Type B pancreatic cell (in vitro differentiated cells): ENCODE measurements at regions not wholly inside any gene's neighbourhood (a gene's known extent, or its start where the extent isn't known, plus 50 kb on each side); places are given as distances from the start of the nearest gene placed in this dataset.
"Not testable (repeated sequence)": the region's sequence is repeated elsewhere in the genome, so short reads cannot be mapped to it uniquely, and the experiment has no call there.

Source experiments
- DNase-seq: peaks from one replicate; pipeline ENCODE4 v3.0.0; 2021; ENCODE audit warnings: mixed read lengths; ENCODE audit not compliant: unreplicated experiment; ENCODE audit errors: extremely low spot score
- H3K27ac Mint-ChIP-seq: 2 replicates; pipeline ENCODE4 v1.8.0; 2021; ENCODE audit warnings: mild to moderate bottlenecking, mixed read lengths
- H3K27me3 Mint-ChIP-seq: 2 replicates; pipeline ENCODE4 v1.8.0; 2021; ENCODE audit warnings: mixed read lengths
- H3K36me3 Mint-ChIP-seq: 2 replicates; pipeline ENCODE4 v1.8.0; 2021; ENCODE audit warnings: mixed read lengths
- H3K4me1 Mint-ChIP-seq: one replicate; pipeline ENCODE4 v1.8.0; 2021; ENCODE audit warnings: mixed read lengths; ENCODE audit not compliant: unreplicated experiment
- H3K4me3 Mint-ChIP-seq: 2 replicates; pipeline ENCODE4 v1.8.0; 2021; ENCODE audit warnings: mild to moderate bottlenecking, mixed read lengths
- H3K9me3 Mint-ChIP-seq: 2 replicates; pipeline ENCODE4 v1.8.0; 2021; ENCODE audit warnings: mixed read lengths
- CTCF ChIP-seq: fragments of 200-600 bp; sonication (generic); conservative IDR thresholded peaks from 2 replicates; pipeline ENCODE4 v1.5.0; 2021; ENCODE audit warnings: antibody characterized with exemption, mild to moderate bottlenecking

DNA sequence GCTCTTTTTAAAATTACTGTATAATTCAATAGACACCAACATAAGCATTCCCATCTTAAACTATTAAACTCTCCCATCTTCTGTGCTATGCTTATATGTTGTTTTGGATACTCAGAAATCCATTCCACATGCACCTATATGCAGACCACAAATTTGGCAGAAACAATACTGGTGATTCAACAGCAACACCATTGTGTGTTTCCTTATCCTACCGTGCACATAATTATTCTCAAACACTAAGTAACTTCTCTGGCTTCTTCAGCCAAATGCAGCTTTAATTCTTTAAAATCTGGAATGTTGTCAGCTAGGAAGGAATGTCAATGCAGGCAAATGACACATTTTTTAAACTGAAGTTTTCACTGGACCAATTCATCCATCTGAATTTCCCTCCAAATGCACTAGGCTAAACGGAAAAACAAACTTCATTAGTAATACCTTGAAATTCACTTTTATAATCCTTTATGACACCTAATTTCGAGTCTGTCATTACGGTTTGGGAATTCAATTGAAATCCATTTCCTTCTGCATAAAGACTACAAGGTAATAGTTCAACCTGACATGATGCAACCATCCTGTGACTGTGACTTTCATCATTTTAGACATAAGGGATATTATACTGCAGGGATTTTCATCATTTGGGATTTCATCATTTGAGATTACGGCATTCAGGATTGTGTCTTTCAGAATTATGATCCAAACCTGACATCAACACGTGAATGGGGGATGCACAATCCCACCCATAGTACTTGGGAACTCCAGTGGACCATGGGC lies 308.5 kb downstream of the LTN1 start:
- Mint-ChIP-seq H3K27me3 (peaks cover 3% of the 10 kb centered on the region), H3K9me3 (no peaks in the 10 kb centered on the region), H3K27ac (no peak overlapping the region), H3K36me3 (no peaks in the 10 kb centered on the region), H3K4me3 (no peak overlapping the region), H3K4me1 (no peaks in the 10 kb centered on the region)
- no peak for DNase-seq
- TF ChIP-seq CTCF, result no peak

DNA sequence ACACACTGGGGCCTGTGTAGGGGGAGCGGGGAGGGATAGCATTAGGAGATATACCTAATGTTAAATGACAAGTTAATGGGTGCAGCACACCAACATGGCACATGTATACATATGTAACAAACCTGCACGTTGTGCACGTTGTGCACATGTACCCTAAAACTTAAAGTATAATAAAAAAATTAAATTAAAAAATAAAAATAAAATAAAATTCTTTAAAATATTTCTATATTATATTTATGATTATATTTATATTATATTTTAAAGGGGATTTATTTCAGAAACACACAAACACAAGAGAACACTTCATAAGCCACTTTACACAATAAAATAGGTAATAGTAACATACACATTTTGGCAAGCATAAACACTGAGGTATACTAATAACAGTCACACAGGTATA lies 309.8 kb downstream of the LTN1 start:
- not testable (repeated sequence) for H3K4me1 Mint-ChIP-seq, H3K36me3 Mint-ChIP-seq, H3K4me3 Mint-ChIP-seq, H3K27ac Mint-ChIP-seq, DNase-seq, H3K9me3 Mint-ChIP-seq, H3K27me3 Mint-ChIP-seq

DNA sequence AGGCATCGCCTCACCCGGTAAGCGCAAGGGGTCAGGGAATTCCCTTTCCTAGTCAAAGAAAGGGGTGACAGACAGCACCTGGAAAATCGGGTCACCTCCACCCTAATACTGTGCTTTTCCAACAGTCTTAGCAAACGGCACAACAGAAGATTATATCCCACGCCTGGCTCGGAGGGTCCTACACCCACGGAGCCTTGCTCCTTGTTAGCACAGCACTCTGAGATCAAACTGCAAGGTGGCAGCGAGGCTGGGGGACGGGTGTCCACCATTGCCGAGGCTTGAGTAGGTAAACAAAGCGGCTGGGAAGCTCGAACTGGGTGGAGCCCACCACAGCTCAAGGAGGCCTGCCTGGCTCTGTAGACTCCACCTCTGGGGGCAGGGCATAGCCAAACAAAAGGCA lies 315.6 kb downstream of the LTN1 start:
- H3K27ac Mint-ChIP-seq, H3K4me3 Mint-ChIP-seq, H3K9me3 Mint-ChIP-seq, H3K4me1 Mint-ChIP-seq, H3K36me3 Mint-ChIP-seq, DNase-seq: not testable (repeated sequence)
- H3K27me3 Mint-ChIP-seq, result peaks cover 14% of the 10 kb centered on the region

GRCh38 chr21:28675331-28676041 lies 317.2 kb downstream of the LTN1 start:
- no peak overlapping the region for H3K27ac Mint-ChIP-seq
- peaks cover 26% of the 10 kb centered on the region for H3K27me3 Mint-ChIP-seq
- H3K36me3 Mint-ChIP-seq, result no peaks in the 10 kb centered on the region
- no peak for TF ChIP-seq CTCF
- peaks cover 13% of the 10 kb centered on the region for H3K9me3 Mint-ChIP-seq
- DNase-seq, result no peak
- H3K4me1 Mint-ChIP-seq, result no peaks in the 10 kb centered on the region
- H3K4me3 Mint-ChIP-seq, result no peak overlapping the region

DNA sequence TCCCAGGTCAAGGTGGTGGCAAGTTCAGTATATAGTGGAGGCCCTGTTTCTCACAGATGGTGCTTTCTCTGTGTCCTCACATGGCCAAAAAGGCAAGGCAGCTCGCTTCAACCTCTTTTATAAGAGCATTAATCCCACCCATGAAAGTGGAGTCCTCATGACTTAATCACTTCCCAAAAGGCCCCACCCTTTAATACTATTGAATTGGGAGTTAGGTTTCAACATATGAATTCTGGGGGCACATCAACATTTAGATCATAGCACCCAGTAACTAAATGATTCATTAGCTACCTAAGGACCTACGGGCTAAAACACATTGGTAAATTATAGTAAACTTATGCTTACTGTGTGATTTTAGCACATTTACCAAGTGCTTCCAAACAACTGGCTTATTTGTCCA lies 317.9 kb downstream of the LTN1 start:
- Mint-ChIP-seq H3K4me1 (no peaks in the 10 kb centered on the region), H3K4me3 (no peak overlapping the region), H3K36me3 (no peaks in the 10 kb centered on the region), H3K9me3 (peaks cover 13% of the 10 kb centered on the region), H3K27ac (no peak overlapping the region), H3K27me3 (peaks cover 29% of the 10 kb centered on the region)
- no peak for DNase-seq
- no peak for TF ChIP-seq CTCF

DNA sequence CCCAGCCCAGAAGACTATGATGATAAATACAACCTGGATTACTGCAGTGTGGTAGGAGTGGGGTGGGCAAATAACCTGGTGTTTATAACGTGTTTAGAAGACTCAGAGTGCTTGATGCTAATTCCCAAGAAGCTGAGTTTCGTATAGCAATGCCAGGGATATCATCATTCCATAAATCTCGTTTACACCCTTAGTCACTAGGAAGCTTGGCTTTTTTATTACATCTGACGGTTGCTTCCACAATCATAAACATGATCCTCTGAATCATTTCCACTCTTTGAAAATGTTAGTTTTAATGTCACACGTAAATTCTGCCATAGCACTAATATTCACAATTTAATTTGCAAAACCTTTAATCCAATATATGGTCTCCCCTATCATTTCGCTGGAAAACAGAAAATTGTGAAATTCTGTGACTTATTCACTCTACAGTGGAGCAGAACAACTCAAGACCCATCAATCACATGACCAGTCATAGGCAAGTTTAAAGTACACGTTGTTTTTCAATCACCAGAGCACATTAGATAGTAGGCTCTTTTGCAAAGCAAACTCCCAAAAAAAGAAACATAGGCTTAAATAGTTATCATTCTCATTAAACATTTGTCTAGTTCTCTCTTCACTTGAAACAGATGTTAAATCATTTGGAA lies 321.0 kb downstream of the LTN1 start:
- Mint-ChIP-seq H3K36me3 (no peaks in the 10 kb centered on the region), H3K4me3 (no peak overlapping the region), H3K27me3 (peaks cover 32% of the 10 kb centered on the region), H3K9me3 (peaks cover 18% of the 10 kb centered on the region), H3K27ac (no peak overlapping the region), H3K4me1 (no peaks in the 10 kb centered on the region)
- no peak for DNase-seq
- no peak for TF ChIP-seq CTCF
